NCI-H2196 (cell line): ENCODE measurements at regions not wholly inside any gene's neighbourhood (a gene's known extent, or its start where the extent isn't known, plus 50 kb on each side); places are given as distances from the start of the nearest gene placed in this dataset.

ENCODE experiments used
- DNase-seq: peaks from one replicate; lab custom pipeline; 2025; ENCODE audit not compliant: unreplicated experiment; lab: John Stamatoyannopoulos, UW

DNA sequence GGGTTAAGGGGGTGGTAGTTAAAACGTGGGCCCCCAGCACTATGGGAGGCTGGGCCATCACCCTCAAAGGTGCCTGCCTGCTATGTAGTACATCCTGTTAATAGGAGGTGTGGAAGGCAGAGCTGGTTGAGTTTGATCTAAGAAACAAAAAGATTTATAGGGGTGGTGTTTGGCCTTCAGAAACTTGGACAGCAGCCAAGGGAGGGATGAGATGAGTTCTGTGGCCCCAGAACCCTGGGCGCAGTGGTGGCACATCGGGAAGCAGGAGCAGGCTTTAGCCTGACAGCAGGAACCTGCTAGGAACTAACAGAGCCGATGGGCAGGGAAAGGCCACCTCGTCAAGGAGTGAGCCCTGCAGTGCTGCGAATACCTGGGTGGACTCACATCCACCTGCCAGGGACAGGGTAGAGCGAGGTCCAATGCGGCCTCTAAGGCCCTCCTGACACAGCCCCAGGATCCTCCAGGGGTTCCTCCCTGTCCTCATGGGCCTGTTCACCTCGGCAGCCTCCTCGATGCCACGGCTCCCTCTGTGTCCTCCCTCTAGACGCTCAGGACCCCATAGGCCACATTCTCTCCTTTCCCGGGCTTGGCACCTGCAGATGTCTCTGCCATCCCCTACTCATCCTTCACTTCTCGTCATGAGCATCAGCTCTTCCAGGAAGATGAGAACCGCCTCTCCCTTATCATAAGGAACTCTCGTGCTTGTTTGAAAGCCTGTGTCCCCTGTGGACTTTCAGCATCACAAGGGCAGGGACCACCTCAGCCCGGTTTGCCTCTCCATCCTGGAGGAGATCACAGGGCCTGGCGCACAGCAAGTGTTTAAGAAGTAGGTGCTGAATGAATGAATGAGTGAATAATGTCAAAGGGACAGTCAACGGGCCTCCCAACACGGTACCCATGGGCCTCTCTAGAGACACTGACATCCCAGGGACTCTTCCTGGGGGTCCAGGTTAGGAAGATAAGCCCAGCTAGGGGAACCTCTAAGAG is 103.5 kb upstream of the TNRC6C start:
- DNase-seq, result no peak

DNA sequence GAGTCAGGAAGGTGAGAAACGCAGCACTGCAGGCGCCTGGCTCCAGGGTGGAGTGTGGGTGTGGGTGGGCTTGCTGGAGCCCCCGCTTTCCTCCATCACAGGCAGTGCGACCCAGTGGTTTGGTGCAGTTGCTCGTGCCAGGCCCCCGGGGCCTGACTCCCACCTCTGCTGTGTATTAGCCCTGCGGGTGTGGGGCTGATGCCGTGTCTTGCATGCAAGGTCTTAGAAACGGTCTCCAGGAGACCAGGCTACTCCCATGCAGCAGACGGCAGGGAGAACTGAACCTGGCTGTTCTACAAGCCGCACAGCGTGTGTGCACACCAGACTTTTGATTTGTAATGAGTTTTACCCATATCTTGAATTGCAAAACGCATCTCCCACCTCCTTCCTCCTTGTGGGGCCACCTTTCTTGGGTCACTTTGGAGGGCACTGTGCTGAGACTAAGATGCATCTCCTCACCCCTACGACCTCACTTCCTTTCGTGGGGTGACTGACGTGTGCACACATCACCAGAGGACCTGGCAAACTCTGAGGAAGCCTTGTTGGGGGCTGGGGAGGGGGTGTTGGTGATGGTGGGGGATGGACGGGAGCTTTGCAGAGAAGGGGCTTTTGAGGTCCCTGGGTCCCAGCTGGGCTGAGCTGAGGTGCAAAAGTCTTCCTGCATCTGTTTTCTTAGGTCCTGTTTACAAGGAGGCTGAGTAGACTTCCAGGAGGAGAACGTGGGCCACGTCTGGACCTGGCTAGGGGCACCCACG is 101.8 kb upstream of the TNRC6C start:
- no peak for DNase-seq

DNA sequence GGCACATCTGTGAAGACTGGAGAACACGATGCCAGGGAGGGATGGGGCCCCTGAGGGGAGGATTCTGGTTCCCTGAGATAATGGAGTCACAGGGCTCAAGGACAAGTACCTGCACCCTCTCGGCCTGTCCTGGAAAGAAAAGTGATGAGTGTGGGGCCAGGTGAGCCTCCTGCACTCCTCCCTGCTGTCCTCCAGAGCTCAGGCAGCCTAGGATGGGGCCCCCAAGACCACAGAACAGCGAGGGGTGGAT is 101.3 kb upstream of the TNRC6C start:
- no peak for DNase-seq

DNA sequence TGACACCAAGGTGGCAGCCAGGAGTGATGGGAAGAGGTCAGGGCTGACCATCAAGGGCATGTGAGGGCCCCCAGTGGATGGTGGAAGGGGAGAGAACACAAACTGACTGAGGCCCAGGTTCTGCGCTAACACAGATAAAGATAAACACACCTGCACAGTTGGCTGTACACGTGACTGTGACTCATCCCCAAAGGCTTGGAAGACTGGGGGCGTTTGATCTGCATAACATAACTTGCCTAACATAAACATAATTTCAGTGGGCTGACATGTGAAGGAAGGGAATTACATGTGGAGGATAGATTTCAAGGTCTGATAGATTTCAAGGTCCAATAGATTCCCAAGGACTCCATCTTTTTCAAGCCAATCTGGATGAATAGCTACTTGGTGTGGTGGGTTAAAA is 100.9 kb upstream of the TNRC6C start:
- DNase-seq, result no peak

DNA sequence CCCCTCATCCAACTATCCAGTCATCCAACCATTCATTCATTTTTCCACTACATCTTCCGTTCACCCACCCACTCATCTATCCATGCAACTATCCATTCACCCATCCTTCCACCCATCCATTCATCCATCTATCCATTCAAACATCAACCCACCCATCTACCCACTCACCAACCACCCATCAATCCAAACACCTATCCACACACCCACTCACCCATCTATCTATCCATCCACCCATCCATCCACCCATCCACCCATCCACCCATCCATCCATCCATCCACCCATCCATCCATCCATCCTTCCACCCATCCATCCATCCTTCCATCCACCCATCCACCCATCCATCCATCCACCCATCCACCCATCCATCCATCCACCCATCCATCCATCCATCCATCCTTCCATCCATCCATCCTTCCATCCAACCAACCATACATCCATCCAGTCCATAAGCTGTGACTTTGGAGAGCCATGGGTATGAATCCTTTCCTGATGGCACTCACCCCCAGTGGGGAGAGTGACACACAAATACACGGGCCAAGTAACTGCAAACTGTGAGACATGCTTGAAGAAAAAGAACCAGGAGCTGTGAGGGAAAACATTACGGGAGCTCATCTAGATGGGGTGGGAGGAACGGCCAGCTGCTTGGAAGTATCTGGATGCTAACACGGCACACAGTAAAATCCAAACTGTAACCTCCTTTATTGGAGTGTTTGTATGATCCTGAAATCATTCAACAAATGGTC is 100.0 kb upstream of the TNRC6C start:
- DNase-seq, result no peak

DNA sequence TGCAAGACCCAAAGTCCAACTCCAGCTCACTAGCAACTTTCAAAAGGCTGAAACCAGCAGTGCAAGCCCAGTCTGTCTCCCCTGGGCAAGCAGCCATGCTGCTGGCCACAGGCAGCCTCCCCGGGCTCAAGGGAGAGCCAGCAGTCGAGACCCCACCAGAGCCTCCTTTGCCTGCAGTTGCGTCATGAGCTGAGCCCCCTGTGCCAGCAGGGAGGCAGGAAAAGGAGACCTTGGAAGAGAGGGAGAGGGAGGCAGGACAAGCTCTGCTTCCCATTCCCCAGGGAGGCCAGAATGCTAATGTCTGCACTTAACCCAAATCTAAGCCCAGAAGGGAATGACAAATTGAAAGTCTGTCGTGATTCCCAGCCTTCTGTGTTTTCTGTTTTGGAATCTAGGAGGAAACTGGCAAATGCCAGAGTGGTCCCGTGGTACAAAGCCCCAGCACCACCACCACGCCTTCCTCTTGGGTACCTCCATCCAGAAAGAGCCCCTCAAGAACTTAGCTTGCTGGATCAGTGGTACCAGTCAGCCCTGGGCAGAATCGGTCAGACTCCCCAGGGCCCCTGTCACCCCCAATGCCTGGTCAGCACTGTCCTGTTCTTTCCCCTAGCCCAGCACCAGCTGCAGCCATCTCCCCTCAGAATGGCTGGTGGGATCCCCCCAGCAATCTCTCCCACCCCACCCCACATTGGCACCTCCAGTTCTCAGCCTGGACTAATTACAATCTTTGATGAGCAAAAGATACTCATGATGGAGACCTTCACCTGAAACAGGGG is 99.3 kb upstream of the TNRC6C start:
- DNase-seq, result no peak

DNA sequence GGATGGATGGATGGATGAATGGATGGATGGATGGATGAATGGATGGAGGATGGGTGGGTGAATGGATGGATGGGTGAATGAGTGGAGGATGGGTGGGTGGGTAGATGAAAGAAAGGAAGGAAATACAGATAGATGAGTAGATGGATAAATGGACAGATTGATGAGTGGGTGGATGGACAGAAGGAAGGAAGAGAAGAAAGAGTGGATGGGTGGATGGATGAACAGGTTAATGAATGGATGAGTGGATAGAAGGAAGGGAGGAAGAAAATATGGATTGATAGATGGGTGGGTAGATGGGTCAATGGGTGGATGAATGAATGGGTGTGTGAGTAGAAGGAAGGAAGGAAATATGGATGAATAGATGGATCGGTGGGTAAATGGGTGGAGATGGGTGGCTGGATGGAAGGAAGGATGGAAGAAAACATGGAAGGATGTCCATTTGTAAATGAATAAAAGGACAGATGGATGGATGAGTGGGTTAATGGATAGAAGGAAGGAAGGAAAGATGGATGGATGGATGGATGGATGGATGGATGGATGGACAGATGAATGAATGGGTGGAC is 97.3 kb upstream of the TNRC6C start:
- DNase-seq, result no peak

DNA sequence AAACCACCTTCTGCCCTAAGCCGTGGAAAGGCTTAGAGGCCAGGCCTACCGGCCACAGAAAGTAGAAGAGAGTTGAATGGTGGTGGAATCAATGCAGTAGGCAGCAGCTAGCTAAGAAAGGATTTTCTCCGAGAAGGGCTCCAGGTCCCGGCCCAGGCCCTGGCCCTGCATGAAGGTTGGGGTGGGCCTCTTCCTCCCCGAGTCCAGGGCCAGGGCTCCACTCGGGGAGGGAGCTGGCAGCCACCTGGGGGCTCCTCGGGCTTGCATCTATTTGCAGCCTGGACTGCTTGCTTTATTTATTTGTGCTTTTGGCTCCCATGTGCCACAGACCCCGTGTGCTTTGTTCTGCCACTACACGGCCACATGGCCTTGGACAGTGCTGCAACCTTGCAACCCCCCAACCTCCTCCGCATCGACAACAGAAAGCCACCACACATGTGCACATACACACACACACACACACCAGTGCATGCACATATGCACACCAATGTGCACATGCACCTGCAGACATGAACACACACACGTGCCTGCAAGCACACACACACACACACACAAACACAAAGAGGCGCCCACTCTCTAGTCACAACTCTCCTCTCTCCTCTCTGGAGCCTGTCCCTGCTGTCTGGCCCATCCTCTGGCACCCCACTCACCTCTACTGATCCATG is 96.4 kb upstream of the TNRC6C start:
- no peak for DNase-seq

DNA sequence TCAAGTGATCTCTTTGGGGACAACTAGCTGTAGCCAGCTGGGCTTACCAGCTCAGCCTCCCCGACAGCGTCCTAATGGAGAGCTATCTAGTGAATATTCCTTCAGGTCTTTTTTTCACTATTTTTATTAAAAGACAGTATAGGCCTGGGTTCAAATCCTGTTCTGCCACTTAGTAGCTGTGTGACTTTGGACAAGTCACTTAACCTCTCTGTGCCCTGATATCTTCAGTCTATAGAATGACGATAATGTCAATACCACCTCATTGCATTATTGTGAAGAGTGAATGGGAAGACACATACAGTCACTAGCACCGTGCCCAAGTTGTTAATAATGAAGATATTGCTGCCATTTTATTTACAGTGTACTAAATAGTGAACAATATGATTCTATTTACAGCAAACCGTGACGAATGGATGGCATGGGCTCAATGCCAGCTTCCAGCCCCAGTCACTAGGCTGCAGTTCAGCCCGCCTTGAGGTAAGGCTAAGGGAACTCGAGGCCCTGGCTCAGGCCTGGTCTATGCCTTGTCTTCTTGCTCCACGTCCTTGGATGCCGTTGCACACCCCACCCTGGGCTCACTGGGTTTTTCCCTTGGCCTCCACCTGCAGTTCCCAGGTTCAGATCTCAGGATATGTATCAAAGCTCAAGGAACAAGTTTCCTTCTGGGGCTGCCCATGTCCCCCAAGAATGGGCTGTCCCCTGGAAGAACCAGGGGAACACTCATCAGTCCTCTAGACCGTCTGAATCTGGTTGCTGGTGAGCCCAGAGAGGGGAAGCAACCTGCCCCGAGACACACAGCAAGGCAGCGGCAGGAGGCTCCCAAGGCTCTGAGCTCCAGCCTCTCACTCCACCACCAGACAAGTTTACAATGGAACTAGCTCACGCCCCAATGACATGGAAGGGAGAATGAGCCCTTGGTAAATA is 95.4 kb upstream of the TNRC6C start:
- no peak for DNase-seq

DNA sequence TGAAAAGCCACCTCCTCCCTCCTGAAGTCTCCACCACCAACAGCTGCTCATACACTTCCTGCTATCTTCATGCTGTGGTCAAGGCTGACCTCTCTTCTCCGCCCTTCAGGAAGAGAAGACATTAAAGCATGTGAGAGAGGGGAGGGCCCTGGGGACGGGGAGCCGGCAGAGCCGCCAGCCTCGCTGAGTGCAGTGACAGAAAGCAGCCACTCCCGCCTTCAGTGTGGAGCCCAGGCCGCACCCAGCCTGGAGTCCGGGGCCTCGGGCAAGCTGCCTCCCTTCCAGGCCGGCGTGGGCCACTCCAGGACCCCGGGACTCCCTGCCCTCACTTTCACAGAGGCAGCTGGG is 94.7 kb upstream of the TNRC6C start:
- peak; percentile 82 for DNase-seq

DNA sequence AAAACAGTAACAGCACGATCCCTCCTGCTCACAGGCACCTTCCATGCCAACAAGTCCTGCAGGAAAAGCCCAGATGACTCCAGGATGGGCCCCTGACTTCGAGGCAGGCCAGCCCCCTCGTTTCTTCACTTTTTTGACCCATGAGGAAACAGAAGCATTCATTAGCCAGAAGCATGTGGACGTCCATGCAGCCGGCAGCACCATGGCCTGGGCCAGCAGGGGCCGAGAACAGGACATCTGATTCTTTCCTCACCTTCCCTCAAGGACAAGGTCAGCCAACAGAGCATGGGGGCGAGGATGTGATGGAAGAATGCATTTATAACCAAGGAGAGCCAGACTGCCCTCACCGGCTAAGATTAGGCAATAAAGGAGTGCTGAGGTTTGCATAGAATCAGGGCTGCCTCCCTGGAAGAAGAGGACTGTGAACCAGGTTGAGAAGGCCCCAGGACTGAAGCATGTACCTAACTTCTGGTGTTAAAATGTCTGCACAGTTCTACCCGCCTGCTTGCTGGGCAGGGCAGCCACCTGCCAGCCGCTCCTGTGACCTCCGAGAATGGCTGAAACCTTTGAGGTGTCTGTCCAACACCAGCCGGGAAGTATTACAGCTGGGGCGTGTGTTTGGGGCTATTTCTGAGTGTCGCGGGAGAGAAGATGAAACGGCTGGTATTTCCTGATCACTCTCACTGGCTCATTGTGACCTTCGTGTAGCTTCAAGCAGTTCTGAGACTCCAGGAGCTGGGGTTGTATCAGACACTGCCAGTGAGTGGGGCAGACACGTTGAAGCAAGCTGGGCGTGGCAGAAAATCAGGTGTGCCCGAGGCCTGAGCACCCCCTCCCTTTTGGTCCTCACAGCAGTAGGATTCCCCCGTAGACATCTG is 94.0 kb upstream of the TNRC6C start:
- no peak for DNase-seq

DNA sequence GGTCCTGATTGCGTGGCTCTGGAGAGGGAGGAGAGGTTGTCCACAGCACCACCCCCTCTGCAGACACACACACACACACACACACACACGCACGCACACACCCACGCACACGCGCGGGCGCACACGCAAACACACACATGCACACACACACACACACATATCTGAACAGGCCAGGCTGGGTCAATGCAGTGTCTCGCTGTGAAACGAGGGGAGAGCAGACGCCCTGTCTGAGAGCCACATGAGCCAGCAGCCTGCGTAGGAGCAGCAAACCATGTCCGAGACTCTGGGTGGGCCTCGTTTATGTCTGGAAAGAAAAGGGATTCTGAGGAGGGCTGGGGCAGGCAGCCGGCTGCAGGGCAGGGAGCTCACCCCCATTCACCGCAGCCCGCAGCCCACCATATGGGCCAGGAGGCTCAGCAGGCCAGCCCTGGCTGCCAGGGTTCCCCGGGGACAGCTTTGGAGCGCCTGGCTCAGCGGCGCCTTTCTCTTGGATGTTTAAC is 93.3 kb upstream of the TNRC6C start:
- no peak for DNase-seq

DNA sequence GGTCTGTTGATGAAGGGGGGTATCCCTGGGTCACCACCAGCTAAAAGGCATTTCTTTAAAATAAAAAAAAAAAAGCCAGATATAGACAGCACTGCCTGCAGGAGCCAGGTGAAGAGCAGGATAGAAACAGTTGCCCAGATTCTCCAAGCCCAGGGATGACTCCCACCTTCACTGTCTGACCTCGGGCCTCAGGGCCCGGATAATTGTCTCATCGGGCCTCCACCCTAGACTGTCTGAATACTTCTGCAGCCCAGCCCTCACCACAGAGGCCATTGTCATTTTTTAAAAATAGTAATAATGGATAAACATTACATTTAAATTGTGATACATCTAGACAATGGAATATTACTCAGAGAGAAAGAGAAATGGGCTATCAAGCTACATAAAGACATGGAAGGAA is 92.8 kb upstream of the TNRC6C start:
- DNase-seq, result no peak

DNA sequence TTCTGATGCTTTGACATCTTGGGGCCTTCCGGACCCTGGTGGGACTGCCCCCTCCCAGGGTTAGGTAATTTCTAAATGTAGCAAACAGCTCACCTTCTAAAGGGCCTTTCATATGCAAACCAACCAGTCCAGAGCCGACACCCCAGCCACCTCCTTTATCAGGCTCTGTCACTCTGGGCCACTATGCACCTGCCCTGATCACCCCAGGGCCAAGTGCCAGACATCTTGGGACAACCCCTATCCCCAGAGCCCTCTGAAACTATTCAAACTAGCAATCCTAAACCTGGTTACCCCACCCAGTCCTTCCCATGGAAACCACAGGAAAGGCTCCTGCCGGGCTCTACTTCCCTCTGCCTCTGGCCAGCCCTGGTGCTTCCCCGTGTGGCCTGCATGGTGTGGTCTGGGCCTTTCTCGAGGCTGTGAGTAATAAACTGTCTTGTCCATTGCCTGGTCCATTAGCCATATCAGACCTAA is 91.2 kb upstream of the TNRC6C start:
- no peak for DNase-seq

DNA sequence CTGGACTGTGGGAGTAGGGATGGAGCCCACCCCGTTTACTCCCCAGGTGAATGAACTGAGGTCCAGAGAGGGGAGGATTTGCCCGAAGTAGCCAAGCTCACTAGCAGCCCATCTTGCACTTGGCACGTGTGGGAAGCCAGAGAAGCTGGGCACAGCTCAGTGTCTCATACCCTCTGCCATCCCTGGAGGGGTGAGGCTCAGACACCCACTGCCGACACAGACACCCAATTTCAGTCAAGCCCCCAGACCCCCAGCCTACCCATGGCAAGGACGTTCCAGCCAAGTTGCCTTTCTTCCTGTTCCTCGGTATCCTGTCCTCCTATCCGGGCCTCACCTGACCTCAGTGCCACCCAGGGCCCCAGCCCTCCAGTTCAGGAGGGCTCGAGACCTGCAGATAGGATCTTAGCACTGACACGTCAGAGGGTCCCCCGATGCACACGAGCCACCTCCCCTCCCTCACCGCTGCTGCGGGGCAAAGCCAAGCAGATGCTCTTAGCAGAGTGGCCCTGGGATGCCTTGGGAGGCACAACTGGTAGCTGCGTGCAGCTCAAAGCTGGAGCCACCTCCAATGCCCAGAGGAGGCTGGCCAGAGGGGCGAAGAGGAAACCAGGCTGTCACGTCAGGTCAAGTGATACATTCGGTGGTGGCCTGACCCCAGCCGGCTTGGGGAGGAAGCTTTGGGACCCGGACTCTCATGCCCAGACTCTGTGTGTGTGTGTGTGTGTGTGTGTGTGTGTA is 90.4 kb upstream of the TNRC6C start:
- DNase-seq, result no peak

DNA sequence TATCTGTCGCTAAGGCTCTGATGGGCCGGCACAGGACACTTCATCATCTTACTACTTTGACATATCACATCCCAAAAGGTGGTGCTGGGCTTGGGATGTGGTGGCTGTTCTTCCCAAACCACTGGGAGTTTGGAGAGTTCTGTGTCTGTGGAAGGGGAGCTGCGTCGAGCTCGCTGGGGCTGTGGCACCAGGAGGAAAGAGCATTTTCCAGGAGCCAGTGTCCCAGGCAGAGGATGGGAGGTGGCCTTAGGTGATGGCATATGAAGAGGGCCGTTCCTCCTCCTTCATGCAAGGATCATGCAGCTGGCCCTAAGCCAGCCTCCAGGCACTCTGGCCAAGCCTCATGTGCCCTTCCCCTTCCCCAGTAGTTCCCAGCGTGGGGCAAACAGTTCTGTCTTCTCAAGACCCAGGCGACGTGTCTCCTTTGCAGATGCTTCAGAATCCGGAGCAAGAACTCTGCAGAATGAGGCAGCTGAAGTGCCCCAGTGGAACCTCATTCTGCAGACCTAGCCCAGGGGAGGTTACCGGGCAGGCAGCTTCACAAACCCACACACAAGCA is 89.4 kb upstream of the TNRC6C start:
- DNase-seq, result no peak

DNA sequence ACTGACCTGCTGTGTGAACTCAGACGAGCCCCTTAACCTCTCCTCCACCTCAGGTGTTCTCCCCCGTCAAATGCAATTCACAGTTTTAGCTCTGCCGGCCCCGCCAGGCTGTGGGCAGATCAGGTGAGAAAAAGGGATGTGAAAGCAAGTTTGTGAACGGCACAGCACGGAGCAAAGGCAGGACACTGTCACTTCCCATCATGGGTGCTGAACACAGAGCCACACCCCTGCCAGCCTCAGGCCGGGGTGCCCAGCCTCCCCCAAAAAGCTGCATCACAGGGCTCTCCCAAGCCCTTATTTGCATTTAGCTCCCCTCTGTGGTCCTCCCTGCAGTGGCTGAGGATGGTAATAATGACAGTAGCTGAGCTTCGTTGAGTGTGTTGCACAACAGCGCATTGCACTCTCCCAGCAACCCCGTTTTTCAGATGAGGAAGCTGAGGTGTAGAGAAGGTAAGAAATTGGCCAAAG is 88.8 kb upstream of the TNRC6C start:
- no peak for DNase-seq
